GM12892 (cell line): ENCODE measurements at regions not wholly inside any gene's neighbourhood (a gene's known extent, or its start where the extent isn't known, plus 50 kb on each side); places are given as distances from the start of the nearest gene placed in this dataset.

Source experiments
- POLR2A ChIP-seq: IDR thresholded peaks from 2 replicates; pipeline ENCODE4 v1.6.1; 2011; ENCODE audit warnings: low read depth, low read length, control low read depth
- TAF1 ChIP-seq: IDR thresholded peaks from 2 replicates; pipeline ENCODE4 v1.6.1; 2011; ENCODE audit warnings: low read depth, mild to moderate bottlenecking, control low read depth, low read length, borderline replicate concordance

DNA sequence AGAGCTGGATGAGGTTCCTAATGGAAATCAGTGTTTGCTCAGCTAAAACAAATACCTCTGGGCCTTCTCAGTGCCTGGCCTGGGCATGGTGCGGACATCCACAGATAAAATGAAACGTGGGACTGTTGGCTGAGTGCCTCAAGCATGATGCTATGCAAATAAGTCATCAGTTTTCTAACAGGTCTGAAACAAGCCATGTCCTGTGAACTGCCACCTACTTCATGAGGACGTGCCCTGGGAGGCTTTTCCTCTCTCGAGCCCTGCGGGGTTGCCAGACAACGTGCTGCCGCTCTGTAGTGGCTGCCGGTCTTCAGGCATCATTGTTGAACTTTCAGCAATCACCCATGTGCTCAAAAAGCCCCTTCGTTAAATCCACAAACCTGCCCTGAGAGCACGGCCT, 240.4 kb upstream of the IRX2 start:
- TF ChIP-seq TAF1, result no peak
- TF ChIP-seq POLR2A, result no peak
